ENCODE measurements at regions not wholly inside any gene's neighbourhood (a gene's known extent, or its start where the extent isn't known, plus 50 kb on each side); places are given as distances from the start of the nearest gene placed in this dataset.

GRCh38 chr2:3039188-3040065 is 338.2 kb downstream of the EIPR1 start:
- TF ChIP-seq, protein P1, sequence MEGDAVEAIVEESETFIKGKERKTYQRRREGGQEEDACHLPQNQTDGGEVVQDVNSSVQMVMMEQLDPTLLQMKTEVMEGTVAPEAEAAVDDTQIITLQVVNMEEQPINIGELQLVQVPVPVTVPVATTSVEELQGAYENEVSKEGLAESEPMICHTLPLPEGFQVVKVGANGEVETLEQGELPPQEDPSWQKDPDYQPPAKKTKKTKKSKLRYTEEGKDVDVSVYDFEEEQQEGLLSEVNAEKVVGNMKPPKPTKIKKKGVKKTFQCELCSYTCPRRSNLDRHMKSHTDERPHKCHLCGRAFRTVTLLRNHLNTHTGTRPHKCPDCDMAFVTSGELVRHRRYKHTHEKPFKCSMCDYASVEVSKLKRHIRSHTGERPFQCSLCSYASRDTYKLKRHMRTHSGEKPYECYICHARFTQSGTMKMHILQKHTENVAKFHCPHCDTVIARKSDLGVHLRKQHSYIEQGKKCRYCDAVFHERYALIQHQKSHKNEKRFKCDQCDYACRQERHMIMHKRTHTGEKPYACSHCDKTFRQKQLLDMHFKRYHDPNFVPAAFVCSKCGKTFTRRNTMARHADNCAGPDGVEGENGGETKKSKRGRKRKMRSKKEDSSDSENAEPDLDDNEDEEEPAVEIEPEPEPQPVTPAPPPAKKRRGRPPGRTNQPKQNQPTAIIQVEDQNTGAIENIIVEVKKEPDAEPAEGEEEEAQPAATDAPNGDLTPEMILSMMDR (IDR thresholded peaks at IDR 0.05; ENCODE audit: insufficient read depth in 1 of 2, low read depth in 1 of 2, low read length in 1 of 2, severe bottlenecking in 1 of 2, unreplicated experiment in 1 of 2) = no peak
- Mint-ChIP-seq H3K27ac (ENCODE audit: unreplicated experiment) (no peak overlapping the region), H3K4me1 (ENCODE audit: low read depth, unreplicated experiment) (no peaks in the 10 kb centered on the region), H3K27me3 (ENCODE audit: insufficient read depth, unreplicated experiment) (peaks cover 8% of the 10 kb centered on the region), H3K9me3 (ENCODE audit: unreplicated experiment) (peaks cover 7% of the 10 kb centered on the region), H3K36me3 (ENCODE audit: insufficient read depth, unreplicated experiment) (no peaks in the 10 kb centered on the region), H3K4me3 (ENCODE audit: unreplicated experiment) (no peak overlapping the region)
- ChIA-PET POLR2A (no interaction called here), CTCF (no interaction called here)
- no peak for DNase-seq
- Histone ChIP-seq H3K36me3 (ENCODE audit: control insufficient read depth, insufficient read depth, low read length) (no peaks in the 10 kb centered on the region), H3K4me1 (no peaks in the 10 kb centered on the region), H3K4me3 (ENCODE audit: low read depth, low read length) (no peak overlapping the region), H3K9me3 (no peaks in the 10 kb centered on the region), H3K27me3 (replicated peaks; ENCODE audit: control insufficient read depth, insufficient read depth, low read length) (no peaks in the 10 kb centered on the region)
- intact Hi-C loops (cut with micrococcal nuclease; ENCODE audit: unreplicated experiment) = no loop called here
- no TSS peak for BruUV-seq (replicated peaks)

GRCh38 chr2:3038636-3039035 is 339.0 kb downstream of the EIPR1 start:
- CTCF ChIA-PET = no interaction called here
- BruUV-seq (replicated peaks) = no TSS peak
- peaks cover 3% of the 10 kb centered on the region for H3K9me3 Mint-ChIP-seq (ENCODE audit: unreplicated experiment)

DNA sequence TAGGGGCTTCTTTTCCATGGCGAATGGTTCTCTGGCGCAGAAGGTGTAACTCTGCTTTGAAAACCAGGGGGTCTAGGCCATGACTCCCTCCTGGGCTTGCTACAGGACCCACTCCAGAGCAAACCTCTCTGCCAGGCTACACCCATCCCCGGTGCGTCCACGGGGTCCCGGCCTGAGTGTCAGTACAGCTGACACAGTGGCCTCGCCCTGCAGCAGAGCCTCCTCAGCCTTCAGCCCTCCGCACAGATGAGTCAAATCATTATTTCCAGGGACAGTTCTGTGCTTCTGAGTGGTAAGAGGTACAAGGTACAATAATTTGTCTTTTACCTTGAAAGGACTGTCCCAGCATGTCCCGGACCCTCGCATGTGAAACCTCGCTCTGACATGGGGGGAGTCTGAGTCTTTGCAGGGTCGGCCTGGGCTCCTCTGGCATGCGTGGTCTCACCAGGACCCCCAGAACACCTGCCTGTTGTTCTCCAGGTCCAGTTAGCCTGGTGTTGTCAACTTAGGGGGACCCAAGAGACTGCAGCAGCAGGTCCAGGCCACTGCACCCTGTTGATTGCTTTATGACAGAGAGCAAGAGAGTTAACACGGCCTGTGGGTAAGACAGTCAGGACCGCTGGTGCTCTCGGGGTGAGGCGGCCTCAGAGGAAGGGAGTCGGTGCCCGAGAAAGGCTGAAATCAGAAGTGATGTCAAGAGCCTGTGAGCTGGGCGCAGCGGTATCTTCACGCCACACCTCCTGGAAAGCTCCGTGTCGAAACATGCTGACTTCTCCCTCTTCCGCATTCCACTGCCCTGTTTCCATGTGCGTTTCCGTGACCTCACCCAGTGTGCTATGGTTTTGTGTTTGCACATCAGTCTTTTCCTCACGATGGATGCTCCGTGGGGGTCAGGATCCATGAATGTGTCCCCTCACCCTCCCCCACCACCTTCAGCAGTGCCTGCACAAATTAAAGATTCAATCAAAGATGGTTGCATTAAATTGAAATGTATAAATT is 340.1 kb downstream of the EIPR1 start:
- no peaks in the 10 kb centered on the region for H3K9me3 Mint-ChIP-seq (ENCODE audit: unreplicated experiment)
- POLR2A ChIA-PET = no interaction called here
- TF ChIP-seq, protein P1 (IDR thresholded peaks at IDR 0.05; ENCODE audit: insufficient read depth in 1 of 2, low read depth in 1 of 2, low read length in 1 of 2, severe bottlenecking in 1 of 2, unreplicated experiment in 1 of 2) = no peak
- H3K27ac Mint-ChIP-seq (ENCODE audit: unreplicated experiment) = no peak overlapping the region
- no peak overlapping the region for H3K4me3 Mint-ChIP-seq (ENCODE audit: unreplicated experiment)
- H3K4me3 ChIP-seq (ENCODE audit: low read depth, low read length) = no peak overlapping the region
- H3K36me3 Mint-ChIP-seq (ENCODE audit: insufficient read depth, unreplicated experiment) = no peaks in the 10 kb centered on the region
- H3K4me1 Mint-ChIP-seq (ENCODE audit: low read depth, unreplicated experiment) = no peaks in the 10 kb centered on the region
- CTCF ChIA-PET = no interaction called here
- peaks cover 11% of the 10 kb centered on the region for H3K27me3 Mint-ChIP-seq (ENCODE audit: insufficient read depth, unreplicated experiment)
- BruUV-seq (replicated peaks) = no TSS peak
- no peaks in the 10 kb centered on the region for H3K36me3 ChIP-seq (ENCODE audit: control insufficient read depth, insufficient read depth, low read length)
- H3K9me3 ChIP-seq = no peaks in the 10 kb centered on the region
- no peaks in the 10 kb centered on the region for H3K4me1 ChIP-seq
- DNase-seq = no peak
- H3K27me3 ChIP-seq (replicated peaks; ENCODE audit: control insufficient read depth, insufficient read depth, low read length) = no peaks in the 10 kb centered on the region
- intact Hi-C loops (cut with micrococcal nuclease; ENCODE audit: unreplicated experiment) = no loop called here

More at GRCh38 chr2:3038636-3039035, 339.0 kb downstream of the EIPR1 start:
- POLR2A ChIA-PET = no interaction called here
- Histone ChIP-seq H3K4me1 (no peaks in the 10 kb centered on the region), H3K27me3 (replicated peaks; ENCODE audit: control insufficient read depth, insufficient read depth, low read length) (no peaks in the 10 kb centered on the region), H3K9me3 (no peaks in the 10 kb centered on the region), H3K4me3 (ENCODE audit: low read depth, low read length) (no peak overlapping the region), H3K36me3 (ENCODE audit: control insufficient read depth, insufficient read depth, low read length) (no peaks in the 10 kb centered on the region)
- Mint-ChIP-seq H3K27me3 (ENCODE audit: insufficient read depth, unreplicated experiment) (peaks cover 8% of the 10 kb centered on the region), H3K4me3 (ENCODE audit: unreplicated experiment) (no peak overlapping the region), H3K36me3 (ENCODE audit: insufficient read depth, unreplicated experiment) (no peaks in the 10 kb centered on the region), H3K4me1 (ENCODE audit: low read depth, unreplicated experiment) (no peaks in the 10 kb centered on the region), H3K27ac (ENCODE audit: unreplicated experiment) (no peak overlapping the region)
- intact Hi-C loops (cut with micrococcal nuclease; ENCODE audit: unreplicated experiment) = no loop called here
- TF ChIP-seq, protein P1 (IDR thresholded peaks at IDR 0.05; ENCODE audit: insufficient read depth in 1 of 2, low read depth in 1 of 2, low read length in 1 of 2, severe bottlenecking in 1 of 2, unreplicated experiment in 1 of 2) = no peak
- DNase-seq = no peak

Data from Caco-2 (cell line).